Peyer's patch (tissue), 4 donors: ENCODE measurements at regions not wholly inside any gene's neighbourhood (a gene's known extent, or its start where the extent isn't known, plus 50 kb on each side); places are given as distances from the start of the nearest gene placed in this dataset.

Experiments
- DNase-seq, 3 donors: peaks; one replicate each; pipeline ENCODE4 v3.0.0-alpha.2; 2017 to 2019
- H3K27ac ChIP-seq, 4 donors: fragments of 200-600 bp; sonication (generic); one replicate each; pipeline ENCODE4 v1.5.1; 2016 to 2019
- H3K27me3 ChIP-seq, 2 donors: fragments of 200-600 bp; sonication (generic); one replicate each; pipeline ENCODE4 v1.5.1; 2019
- H3K36me3 ChIP-seq, 3 donors: fragments of 200-600 bp; sonication (generic); one replicate each; pipeline ENCODE4 v1.5.1; 2016 to 2019
- H3K4me1 ChIP-seq, 4 donors: fragments of 200-600 bp; sonication (generic); one replicate each; pipeline ENCODE4 v1.5.1; 2016 to 2019
- H3K4me3 ChIP-seq, 4 donors: fragments of 200-600 bp; sonication (generic); 1 replicate in 3 of 4; 2 replicates in 1 of 4; pipeline ENCODE4 v1.5.1; 2016 to 2019; ENCODE audit warnings: mild to moderate bottlenecking in 1 of 4
- H3K9me3 ChIP-seq, 4 donors: fragments of 200-600 bp; sonication (generic); one replicate each; pipeline ENCODE4 v1.5.1; 2016 to 2019; ENCODE audit warnings: mild to moderate bottlenecking in 1 of 4
- POLR2A ChIP-seq, 2 donors: fragments of 450-650 bp; IDR thresholded peaks; one replicate each; pipeline ENCODE4 v1.5.1; 2017; ENCODE audit warnings: antibody characterized with exemption in 2 of 2, mild to moderate bottlenecking in 2 of 2, moderate library complexity in 2 of 2
- TF ChIP-seq, protein P1 (sequence below), 6 experiments: fragments of 450-650 bp in 4 of 6; fragments of 200-600 bp in 2 of 6; sonication (generic) in 1 of 6; IDR thresholded peaks; one replicate each; pipeline ENCODE4 v1.5.1; 2017 to 2019; ENCODE audit warnings: antibody characterized with exemption in 6 of 6, mild to moderate bottlenecking in 3 of 6, moderate library complexity in 1 of 6

GRCh38 chr2:47310801-47311560 lies 58.1 kb upstream of the EPCAM start:
- peak overlapping the region; percentile 62 to 97 (median 84) for H3K27ac ChIP-seq
- TF ChIP-seq, protein P1, sequence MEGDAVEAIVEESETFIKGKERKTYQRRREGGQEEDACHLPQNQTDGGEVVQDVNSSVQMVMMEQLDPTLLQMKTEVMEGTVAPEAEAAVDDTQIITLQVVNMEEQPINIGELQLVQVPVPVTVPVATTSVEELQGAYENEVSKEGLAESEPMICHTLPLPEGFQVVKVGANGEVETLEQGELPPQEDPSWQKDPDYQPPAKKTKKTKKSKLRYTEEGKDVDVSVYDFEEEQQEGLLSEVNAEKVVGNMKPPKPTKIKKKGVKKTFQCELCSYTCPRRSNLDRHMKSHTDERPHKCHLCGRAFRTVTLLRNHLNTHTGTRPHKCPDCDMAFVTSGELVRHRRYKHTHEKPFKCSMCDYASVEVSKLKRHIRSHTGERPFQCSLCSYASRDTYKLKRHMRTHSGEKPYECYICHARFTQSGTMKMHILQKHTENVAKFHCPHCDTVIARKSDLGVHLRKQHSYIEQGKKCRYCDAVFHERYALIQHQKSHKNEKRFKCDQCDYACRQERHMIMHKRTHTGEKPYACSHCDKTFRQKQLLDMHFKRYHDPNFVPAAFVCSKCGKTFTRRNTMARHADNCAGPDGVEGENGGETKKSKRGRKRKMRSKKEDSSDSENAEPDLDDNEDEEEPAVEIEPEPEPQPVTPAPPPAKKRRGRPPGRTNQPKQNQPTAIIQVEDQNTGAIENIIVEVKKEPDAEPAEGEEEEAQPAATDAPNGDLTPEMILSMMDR (IDR thresholded peaks at IDR 0.05): no peak
- no peak for TF ChIP-seq POLR2A (IDR thresholded peaks at IDR 0.05)
- no peaks in the 10 kb centered on the region for H3K27me3 ChIP-seq
- no peaks in the 10 kb centered on the region for H3K9me3 ChIP-seq
- peak in 2 of 3 donors; percentile 71 to 75 for DNase-seq
- peaks cover 8 to 32% (median 17%) of the 10 kb centered on the region in 4 donors for H3K4me1 ChIP-seq
- no peaks in the 10 kb centered on the region for H3K36me3 ChIP-seq
- peak overlapping the region in 1 of 4 donors; percentile 1 for H3K4me3 ChIP-seq

DNA sequence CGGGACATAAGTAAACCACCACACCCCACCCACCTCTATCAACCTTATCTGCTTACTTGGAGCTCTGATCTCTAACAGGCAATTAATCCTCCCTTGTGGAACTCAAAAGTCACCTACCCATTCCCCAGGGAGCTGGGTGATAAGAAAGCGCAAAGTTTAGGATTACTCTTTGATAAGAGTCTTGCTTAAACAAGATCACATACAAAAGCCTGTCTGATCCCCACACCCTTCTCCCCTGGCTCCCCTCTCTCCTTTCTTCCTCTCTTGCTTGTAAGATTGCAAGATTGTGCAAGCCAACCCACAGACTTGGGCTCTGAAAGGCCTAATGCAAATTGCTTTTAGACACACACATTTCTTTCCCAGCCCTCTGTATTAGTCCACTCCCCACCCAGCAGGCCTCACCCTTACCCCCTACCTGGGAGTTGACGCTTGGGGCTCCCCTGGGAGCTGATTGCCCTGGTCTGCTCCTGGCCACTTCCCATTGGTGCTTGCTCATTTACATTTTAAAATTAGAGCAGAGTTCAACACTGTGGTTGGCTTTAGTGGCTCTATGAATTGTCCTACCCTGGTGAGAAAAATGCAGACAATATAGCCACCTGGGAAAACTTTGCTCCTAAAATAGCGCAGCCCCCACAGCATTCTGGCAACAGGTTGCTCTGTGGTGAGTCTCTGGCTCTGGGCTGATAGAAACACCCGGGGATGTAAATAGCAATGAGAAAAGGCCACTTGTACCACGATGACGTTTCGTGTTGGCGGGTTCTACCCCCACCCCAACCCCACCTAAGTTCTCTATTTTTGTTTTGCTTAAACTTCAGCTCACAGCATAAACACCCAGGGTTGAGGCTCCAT lies 58.9 kb upstream of the EPCAM start:
- Histone ChIP-seq H3K9me3 (no peaks in the 10 kb centered on the region), H3K4me1 (peaks cover 8 to 32% (median 17%) of the 10 kb centered on the region in 4 donors), H3K36me3 (no peaks in the 10 kb centered on the region), H3K27me3 (no peaks in the 10 kb centered on the region), H3K4me3 (peak overlapping the region in 1 of 4 donors; percentile 9), H3K27ac (peak overlapping the region; percentile 62 to 97 (median 84))
- TF ChIP-seq POLR2A (IDR thresholded peaks at IDR 0.05): no peak
- TF ChIP-seq, protein P1 (IDR thresholded peaks at IDR 0.05): no peak
- peak; percentile 79 to 89 (median 79) for DNase-seq

DNA sequence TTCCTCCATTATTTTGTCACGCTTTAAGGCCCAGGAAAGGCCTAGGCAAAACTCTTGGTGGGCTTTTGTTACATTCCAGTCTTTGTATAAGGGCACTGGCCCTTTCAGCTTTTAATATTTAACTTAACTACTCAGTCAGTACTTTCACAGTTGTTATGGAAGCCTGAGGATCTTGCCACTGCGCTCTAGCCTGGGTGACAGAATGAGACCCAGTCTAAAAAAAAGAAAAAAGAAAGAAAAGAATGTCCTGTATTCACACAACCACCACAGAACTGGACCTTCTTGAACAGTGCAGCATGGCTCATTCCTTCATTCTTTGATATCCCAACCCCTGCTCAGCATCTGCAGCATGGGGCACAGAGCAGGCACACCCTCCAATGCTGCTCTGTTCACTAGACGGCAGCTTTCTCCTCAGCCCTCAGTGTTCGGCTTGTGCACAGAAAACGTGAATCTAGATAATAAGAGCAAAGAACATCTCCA lies 59.6 kb upstream of the EPCAM start:
- peak in 2 of 3 donors; percentile 73 to 78 for DNase-seq
- H3K4me1 ChIP-seq: peaks cover 8 to 32% (median 17%) of the 10 kb centered on the region in 4 donors
- H3K27ac ChIP-seq: peak overlapping the region; percentile 62 to 97 (median 84)
- H3K27me3 ChIP-seq: no peaks in the 10 kb centered on the region
- H3K36me3 ChIP-seq: no peaks in the 10 kb centered on the region
- H3K4me3 ChIP-seq: no peak overlapping the region
- TF ChIP-seq, protein P1 (IDR thresholded peaks at IDR 0.05): no peak
- TF ChIP-seq POLR2A (IDR thresholded peaks at IDR 0.05): peak in 1 of 2 donors; percentile 75
- H3K9me3 ChIP-seq: no peaks in the 10 kb centered on the region

DNA sequence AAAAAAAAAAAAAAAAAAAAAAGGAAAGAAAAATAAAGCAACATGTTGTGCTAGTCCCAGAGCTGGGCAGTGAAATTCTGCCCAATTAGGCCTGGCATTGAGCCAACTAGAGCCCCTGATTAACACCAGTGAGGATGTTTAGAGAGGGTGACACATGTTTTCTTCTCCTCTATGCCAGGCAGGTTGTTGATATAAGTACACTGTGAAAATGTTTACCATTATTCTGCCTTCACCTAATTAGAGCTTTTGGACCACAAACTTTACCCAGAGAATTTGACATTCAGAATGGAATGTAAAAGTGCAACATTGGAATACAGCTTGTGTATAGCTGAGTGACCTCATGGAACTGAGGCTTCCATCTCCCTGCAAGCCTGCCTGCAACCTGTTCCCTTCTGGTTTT lies 62.0 kb upstream of the EPCAM start:
- no peak for DNase-seq
- Histone ChIP-seq H3K9me3 (no peaks in the 10 kb centered on the region), H3K4me3 (no peak overlapping the region), H3K36me3 (no peaks in the 10 kb centered on the region), H3K27ac (no peak overlapping the region), H3K4me1 (peaks cover 8 to 38% (median 17%) of the 10 kb centered on the region in 4 donors), H3K27me3 (no peaks in the 10 kb centered on the region)
- TF ChIP-seq, protein P1 (IDR thresholded peaks at IDR 0.05): no peak
- no peak for TF ChIP-seq POLR2A (IDR thresholded peaks at IDR 0.05)

GRCh38 chr2:47304654-47305053 lies 64.5 kb upstream of the EPCAM start:
- Histone ChIP-seq H3K27me3 (no peaks in the 10 kb centered on the region), H3K27ac (no peak overlapping the region), H3K4me1 (peaks cover 4 to 28% (median 12%) of the 10 kb centered on the region in 4 donors), H3K36me3 (no peaks in the 10 kb centered on the region), H3K9me3 (no peaks in the 10 kb centered on the region), H3K4me3 (no peak overlapping the region)
- DNase-seq: no peak
- no peak for TF ChIP-seq POLR2A (IDR thresholded peaks at IDR 0.05)
- TF ChIP-seq, protein P1 (IDR thresholded peaks at IDR 0.05): no peak
